ENCODE measurements at regions not wholly inside any gene's neighbourhood (a gene's known extent, or its start where the extent isn't known, plus 50 kb on each side); places are given as distances from the start of the nearest gene placed in this dataset.
A peak's percentile ranks its signal among the peaks of the same experiment; 100 is the strongest.

- TF ChIP-seq NCOA6 (IDR thresholded peaks at IDR 0.05), result peak; percentile 66
- TF ChIP-seq RBM14 (IDR thresholded peaks at IDR 0.05; ENCODE audit: borderline replicate concordance, insufficient read depth, low read depth, low read length), result no peak
- no peak for TF ChIP-seq LARP7 (IDR thresholded peaks at IDR 0.05)
- TF ChIP-seq MYBL2 (IDR thresholded peaks at IDR 0.05; ENCODE audit: low read depth), result no peak
- no peak for TF ChIP-seq MYBL2 (CRISPR knock-in tag; IDR thresholded peaks at IDR 0.05; ENCODE audit: borderline replicate concordance)
- TF ChIP-seq CCNT2 (IDR thresholded peaks at IDR 0.05; ENCODE audit: borderline replicate concordance, extremely low read depth, insufficient read length, low read depth, low read length), result peak; percentile 88
- TF ChIP-seq DDX20 (tag; IDR thresholded peaks at IDR 0.05; ENCODE audit: low read depth), result peak; percentile 93
Measured at GRCh38 chr11:97963528-97964331, 1057.0 kb upstream of the CNTN5 start (continued).

- Histone ChIP-seq H3K79me2 (ENCODE audit: control insufficient read depth, insufficient read depth, low read length) (no peaks in the 10 kb centered on the region), H3K4me1 (replicated peaks in 1 of 2; ENCODE audit: control insufficient read depth in 2 of 2, insufficient read depth in 2 of 2, low read length in 2 of 2) (peaks cover 10 to 38% of the 10 kb centered on the region in 2 experiments; a peak in 3 of 5 replicates), H3K27ac (ENCODE audit: extremely low read depth, low read depth, low read length) (peak overlapping the region; percentile 98), H3K36me3 (ENCODE audit: control insufficient read depth, insufficient read depth, low read length) (peaks cover 18% of the 10 kb centered on the region), H2AFZ (ENCODE audit: low read depth, low read length) (peak overlapping the region; percentile 68), H3K9me3 (replicated peaks; ENCODE audit: control insufficient read depth, insufficient read depth, low read depth, low read length) (peaks cover 33% of the 10 kb centered on the region), H3K27me3 (ENCODE audit: control insufficient read depth in 2 of 2, insufficient read depth in 2 of 2, low read length in 2 of 2) (no peaks in the 10 kb centered on the region), H3K9me1 (ENCODE audit: control insufficient read depth, insufficient read depth, low read length) (no peaks in the 10 kb centered on the region), H4K20me1 (replicated peaks; ENCODE audit: control insufficient read depth, insufficient read depth, low read length) (no peaks in the 10 kb centered on the region), H3K4me2 (ENCODE audit: insufficient read depth, low read length) (peak overlapping the region; percentile 53), H3K4me3 (peak overlapping the region; percentile 7; the same call in 1 of the 2 replicates), H3K9ac (ENCODE audit: insufficient read depth in 1 of 2, low read depth in 2 of 2, low read length in 2 of 2) (peak overlapping the region in 1 of 2 experiments; percentile 68; a peak in 2 of 4 replicates)
- in situ Hi-C loops (cut with MboI), result no loop called here
- ATAC-seq (peak; percentile 82), DNase-seq (ENCODE audit: extremely low read depth in 1 of 4, low spot score in 3 of 4) (peak; percentile 48 to 86 (median 66)), FAIRE-seq (no peak)
- ChIA-PET POLR2A (interaction anchor here (1.0 kb wide), 1 partner anchor 10 kb away, joined by 4 read pairs; no protein-coding TSS in a partner anchor), CTCF (ENCODE audit: low intra/inter-chr PET ratio) (no interaction called here)
- intact Hi-C loops (cut with micrococcal nuclease), result loop anchor here (10.0 kb wide), 1 partner anchor 1050 kb away; no protein-coding TSS in a partner anchor
- TSS peak; percentile 87 for BruUV-seq (replicated peaks)
- 2% methylated on average over 3 of the region's 3 CpGs for WGBS (ENCODE audit: insufficient coverage, low coverage, missing lambda C conversion rate)
- TF ChIP-seq ZNF644 (tag; IDR thresholded peaks at IDR 0.05; ENCODE audit: low read depth) (0 out of 2 replicates have a peak, but pooled peaks have one; percentile 59), MBD2 (IDR thresholded peaks at IDR 0.05; ENCODE audit: borderline replicate concordance, low read depth) (0 out of 2 replicates have a peak, but pooled peaks have one; percentile 16), LCOR (CRISPR knock-in tag; IDR thresholded peaks at IDR 0.05) (peak; percentile 99), GATAD2B (IDR thresholded peaks at IDR 0.05; ENCODE audit: borderline replicate concordance) (0 out of 2 replicates have a peak, but pooled peaks have one; percentile 18), MNT (conservative IDR thresholded peaks at IDR 0.05) (no peak), TCF15 (CRISPR knock-in tag; IDR thresholded peaks at IDR 0.05) (no peak), POLR3A (IDR thresholded peaks at IDR 0.05; ENCODE audit: borderline replicate concordance, extremely low read depth, insufficient read depth, insufficient read length) (no peak), ZNF507 (tag; conservative IDR thresholded peaks at IDR 0.05) (no peak), NBN (IDR thresholded peaks at IDR 0.05; ENCODE audit: low read depth) (no peak), KLF13 (tag; IDR thresholded peaks at IDR 0.05; ENCODE audit: borderline replicate concordance, low read depth) (no peak)
Measured at GRCh38 chr11:97964332-97965004, 1056.3 kb upstream of the CNTN5 start.

Measured in K562 (cell line).